Gastrocnemius medialis (tissue), 4 donors: ENCODE measurements at regions not wholly inside any gene's neighbourhood (a gene's known extent, or its start where the extent isn't known, plus 50 kb on each side); places are given as distances from the start of the nearest gene placed in this dataset.

ENCODE experiments used
- ATAC-seq, 2 donors: fragments of 150-250 bp; one replicate each; pipeline ENCODE4 v1.9.1; 2016
- DNase-seq, 2 donors: peaks; one replicate each; pipeline ENCODE4 v3.0.0-alpha.2; 2019
- H3K27ac ChIP-seq, 4 donors: fragments of 200-600 bp; sonication (generic); 1 replicate in 1 of 4; 2 replicates in 3 of 4; pipeline ENCODE4 v1.5.1; 2016 to 2018; ENCODE audit warnings: mild to moderate bottlenecking in 2 of 4, moderate library complexity in 1 of 4
- H3K27me3 ChIP-seq, 3 donors: fragments of 200-600 bp; sonication (generic) in 2 of 3; 1 replicate in 1 of 3; 2 replicates in 2 of 3; pipeline versions ENCODE4 v1.5.1 to v1.6.0; 2016 to 2019; ENCODE audit warnings: mild to moderate bottlenecking in 1 of 3, moderate library complexity in 1 of 3
- H3K36me3 ChIP-seq, 2 donors: fragments of 200-600 bp; sonication (generic) in 1 of 2; one replicate each; pipeline ENCODE4 v1.5.1; 2017 to 2018
- H3K4me1 ChIP-seq, 2 donors: fragments of 200-600 bp; sonication (generic) in 1 of 2; one replicate each; pipeline ENCODE4 v1.5.1; 2016 to 2017; ENCODE audit warnings: mild to moderate bottlenecking in 2 of 2
- H3K4me3 ChIP-seq, 4 donors: fragments of 200-600 bp; sonication (generic) in 3 of 4; 1 replicate in 1 of 4; 2 replicates in 3 of 4; pipeline ENCODE4 v1.5.1; 2016 to 2019; ENCODE audit warnings: mild to moderate bottlenecking in 2 of 4
- H3K9me3 ChIP-seq, 3 donors: fragments of 200-600 bp; sonication (generic) in 2 of 3; 1 replicate in 1 of 3; 2 replicates in 2 of 3; pipeline ENCODE4 v1.5.1; 2016 to 2019
- POLR2A ChIP-seq, 2 donors: fragments of 450-650 bp; IDR thresholded peaks; one replicate each; pipeline ENCODE4 v1.6.1; 2017; ENCODE audit warnings: antibody characterized with exemption in 2 of 2, mild to moderate bottlenecking in 2 of 2, moderate library complexity in 2 of 2
- in situ Hi-C, 4 donors: fragments of 200-750 bp; cut with MboI; loops; one replicate each; pipeline versions ENCODE4 v1.15.0 to v1.8.0; 2017; ENCODE audit warnings: low sequenced_read_pairs in 4 of 4
- intact Hi-C: fragments of 100-400 bp; cut with DNase I; formaldehyde crosslinking; loops from one replicate; pipeline ENCODE4 v1.15.1; 2023; ENCODE audit warnings: low total_unique reads
- TF ChIP-seq, protein P1 (sequence below), 5 experiments: fragments of 450-650 bp in 3 of 5; fragments of 200-600 bp in 2 of 5; sonication (generic) in 2 of 5; IDR thresholded peaks in 4 of 5; conservative IDR thresholded peaks in 1 of 5; 1 replicate in 4 of 5; 2 replicates in 1 of 5; pipeline ENCODE4 v1.5.1; 2016 to 2019; ENCODE audit warnings: antibody characterized with exemption in 5 of 5, mild to moderate bottlenecking in 3 of 5, moderate library complexity in 3 of 5

DNA sequence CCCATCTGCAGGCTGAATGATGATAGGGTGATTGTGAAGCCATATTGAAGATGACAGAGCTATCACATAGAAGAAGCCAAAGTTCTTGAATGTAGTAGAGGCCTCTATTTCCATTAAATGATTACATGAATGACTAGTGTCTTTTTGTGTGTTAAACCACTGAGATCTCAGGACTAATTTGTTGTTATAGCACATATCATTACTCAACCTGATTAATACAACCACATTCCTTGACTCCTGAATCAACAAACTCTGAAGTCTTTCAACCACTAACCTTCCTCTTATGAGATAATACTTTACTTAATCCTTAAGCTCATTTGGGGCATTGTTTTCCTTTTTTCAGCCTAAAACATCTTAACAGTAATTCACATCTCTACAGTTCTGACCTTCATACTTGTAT, 564.5 kb upstream of the ADAMTS9 start:
- Histone ChIP-seq H3K27ac (no peak overlapping the region), H3K4me1 (no peaks in the 10 kb centered on the region), H3K4me3 (no peak overlapping the region), H3K36me3 (no peaks in the 10 kb centered on the region), H3K27me3 (no peaks in the 10 kb centered on the region), H3K9me3 (no peaks in the 10 kb centered on the region)
- no peak for DNase-seq
- intact Hi-C loops: no loop called here
- TF ChIP-seq, protein P1, sequence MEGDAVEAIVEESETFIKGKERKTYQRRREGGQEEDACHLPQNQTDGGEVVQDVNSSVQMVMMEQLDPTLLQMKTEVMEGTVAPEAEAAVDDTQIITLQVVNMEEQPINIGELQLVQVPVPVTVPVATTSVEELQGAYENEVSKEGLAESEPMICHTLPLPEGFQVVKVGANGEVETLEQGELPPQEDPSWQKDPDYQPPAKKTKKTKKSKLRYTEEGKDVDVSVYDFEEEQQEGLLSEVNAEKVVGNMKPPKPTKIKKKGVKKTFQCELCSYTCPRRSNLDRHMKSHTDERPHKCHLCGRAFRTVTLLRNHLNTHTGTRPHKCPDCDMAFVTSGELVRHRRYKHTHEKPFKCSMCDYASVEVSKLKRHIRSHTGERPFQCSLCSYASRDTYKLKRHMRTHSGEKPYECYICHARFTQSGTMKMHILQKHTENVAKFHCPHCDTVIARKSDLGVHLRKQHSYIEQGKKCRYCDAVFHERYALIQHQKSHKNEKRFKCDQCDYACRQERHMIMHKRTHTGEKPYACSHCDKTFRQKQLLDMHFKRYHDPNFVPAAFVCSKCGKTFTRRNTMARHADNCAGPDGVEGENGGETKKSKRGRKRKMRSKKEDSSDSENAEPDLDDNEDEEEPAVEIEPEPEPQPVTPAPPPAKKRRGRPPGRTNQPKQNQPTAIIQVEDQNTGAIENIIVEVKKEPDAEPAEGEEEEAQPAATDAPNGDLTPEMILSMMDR (IDR thresholded peaks at IDR 0.05 in 4 of 5, conservative IDR thresholded peaks at IDR 0.05 in 1 of 5): no peak
- no peak for TF ChIP-seq POLR2A (IDR thresholded peaks at IDR 0.05)
- ATAC-seq: no peak
- in situ Hi-C loops: loop anchor here in 1 of 4 donors (10.0 kb wide), 1 partner anchor 717 kb away; no protein-coding TSS in a partner anchor

DNA sequence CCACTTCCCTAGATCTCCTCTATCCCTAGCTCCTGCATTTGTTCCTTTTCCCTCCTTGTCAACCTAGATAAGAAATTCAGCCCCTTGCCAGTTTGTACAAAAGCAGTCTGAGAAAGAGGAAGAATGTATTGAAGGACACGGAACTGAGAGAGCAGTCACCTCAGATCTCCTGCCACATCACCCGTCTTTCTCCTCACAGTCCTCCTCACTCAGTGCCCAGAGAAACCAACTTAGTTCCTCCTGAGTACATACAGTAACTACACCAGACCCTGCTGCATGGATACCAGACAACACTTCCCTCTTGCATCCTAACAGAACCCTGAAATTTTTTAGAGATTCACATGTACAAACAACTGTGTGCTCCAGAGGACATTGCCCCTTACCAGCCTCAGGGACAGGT, 563.6 kb upstream of the ADAMTS9 start:
- ATAC-seq (no peak), DNase-seq (no peak)
- H3K27ac ChIP-seq: no peak overlapping the region
- H3K9me3 ChIP-seq: no peaks in the 10 kb centered on the region
- TF ChIP-seq POLR2A (IDR thresholded peaks at IDR 0.05): no peak
- TF ChIP-seq, protein P1 (IDR thresholded peaks at IDR 0.05 in 4 of 5, conservative IDR thresholded peaks at IDR 0.05 in 1 of 5): no peak
- in situ Hi-C loops: loop anchor here in 1 of 4 donors (10.0 kb wide), 1 partner anchor 717 kb away; no protein-coding TSS in a partner anchor
- no peaks in the 10 kb centered on the region for H3K27me3 ChIP-seq
- no peaks in the 10 kb centered on the region for H3K36me3 ChIP-seq
- H3K4me3 ChIP-seq: no peak overlapping the region
- no peaks in the 10 kb centered on the region for H3K4me1 ChIP-seq
- intact Hi-C loops: no loop called here

DNA sequence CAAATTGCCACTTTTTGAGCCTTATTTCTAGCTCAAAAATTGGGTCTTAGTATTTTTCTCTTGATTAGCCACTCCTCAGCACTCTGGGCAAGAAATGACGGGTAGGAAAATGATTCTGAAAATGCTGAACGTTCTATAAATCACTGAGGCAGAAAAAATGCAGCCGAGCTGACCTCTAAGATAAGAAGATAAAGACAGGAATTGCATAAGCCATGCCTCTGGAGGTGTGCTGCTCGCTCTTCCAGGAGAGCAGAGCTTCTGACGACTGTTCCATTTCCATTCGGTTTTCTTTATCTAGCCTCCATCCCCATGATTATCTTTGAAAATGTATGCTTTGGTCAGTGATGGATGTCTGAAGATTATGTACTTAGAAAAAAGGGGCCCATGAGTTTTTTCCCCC, 558.8 kb upstream of the ADAMTS9 start:
- Histone ChIP-seq H3K4me3 (no peak overlapping the region), H3K4me1 (no peaks in the 10 kb centered on the region), H3K27me3 (no peaks in the 10 kb centered on the region), H3K36me3 (no peaks in the 10 kb centered on the region), H3K27ac (no peak overlapping the region), H3K9me3 (no peaks in the 10 kb centered on the region)
- TF ChIP-seq, protein P1 (IDR thresholded peaks at IDR 0.05 in 4 of 5, conservative IDR thresholded peaks at IDR 0.05 in 1 of 5): no peak
- no peak for TF ChIP-seq POLR2A (IDR thresholded peaks at IDR 0.05)
- no peak for ATAC-seq
- in situ Hi-C loops (loop anchor here in 2 of 4 donors (10.0 to 25.0 kb wide), 2 partner anchors 709 to 712 kb away; no protein-coding TSS in a partner anchor), intact Hi-C loops (loop anchor here (5.0 kb wide), 1 partner anchor 714 kb away; no protein-coding TSS in a partner anchor)
- no peak for DNase-seq

DNA sequence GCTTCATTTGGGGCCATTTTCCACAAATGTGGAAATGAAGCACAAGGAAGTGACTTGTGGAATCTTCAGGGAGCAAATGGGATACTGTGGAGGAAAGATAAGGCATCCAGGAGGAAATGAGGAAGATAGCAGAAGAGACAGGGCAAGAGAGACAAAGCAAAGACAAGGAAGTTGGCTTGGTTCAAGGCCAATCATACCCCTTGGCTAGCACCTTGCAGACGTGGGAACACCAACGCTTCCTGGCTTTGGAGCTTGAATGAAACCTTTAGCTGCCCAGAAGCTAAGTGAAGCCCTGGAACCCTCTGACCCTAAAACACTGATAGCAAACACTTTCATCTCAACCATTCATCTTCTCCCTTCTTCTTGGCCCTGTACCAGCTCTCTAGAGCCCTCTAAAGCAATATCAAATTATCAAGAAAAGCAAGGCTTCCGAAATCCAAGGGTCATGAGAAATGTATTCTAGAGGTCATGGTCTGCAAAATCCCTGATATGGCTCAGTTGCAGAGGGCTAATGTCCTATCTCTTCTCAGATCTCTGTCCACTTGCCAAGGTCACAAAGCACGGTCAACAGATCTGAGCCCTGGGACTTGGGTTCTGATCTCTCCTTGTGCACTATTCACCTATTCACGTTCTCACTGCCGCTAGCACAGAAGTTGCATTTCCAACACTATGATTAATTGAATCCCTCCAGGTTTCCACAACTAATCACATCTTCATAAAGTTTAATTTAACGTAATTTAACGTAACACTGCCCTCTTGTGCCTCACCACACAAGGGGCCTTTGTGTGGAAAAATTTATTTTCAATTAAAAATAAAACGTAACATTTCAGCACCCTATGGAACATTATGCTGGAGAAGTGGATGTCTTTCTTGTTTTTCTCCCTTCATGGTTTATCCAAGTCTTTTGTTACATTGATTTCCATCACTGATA, 557.6 kb upstream of the ADAMTS9 start:
- H3K27ac ChIP-seq: no peak overlapping the region
- TF ChIP-seq POLR2A (IDR thresholded peaks at IDR 0.05): no peak
- TF ChIP-seq, protein P1 (IDR thresholded peaks at IDR 0.05 in 4 of 5, conservative IDR thresholded peaks at IDR 0.05 in 1 of 5): peak in 3 of 5 experiments; percentile 28 to 44 (median 29)
- H3K36me3 ChIP-seq: no peaks in the 10 kb centered on the region
- intact Hi-C loops (loop anchor here (5.0 kb wide), 1 partner anchor 713 kb away; no protein-coding TSS in a partner anchor), in situ Hi-C loops (loop anchor here in 2 of 4 donors (10.0 to 25.0 kb wide), 2 partner anchors 708 to 711 kb away; no protein-coding TSS in a partner anchor)
- ATAC-seq (peak in 1 of 2 donors; percentile 27), DNase-seq (no peak)
- no peak overlapping the region for H3K4me3 ChIP-seq
- no peaks in the 10 kb centered on the region for H3K4me1 ChIP-seq
- H3K27me3 ChIP-seq: no peaks in the 10 kb centered on the region
- no peaks in the 10 kb centered on the region for H3K9me3 ChIP-seq
